MM.1S (cell line): ENCODE measurements at regions not wholly inside any gene's neighbourhood (a gene's known extent, or its start where the extent isn't known, plus 50 kb on each side); places are given as distances from the start of the nearest gene placed in this dataset.

ENCODE experiments used
- DNase-seq: peaks from one replicate; pipeline ENCODE4 v3.0.0-alpha.2; 2015
- H2AFZ ChIP-seq: fragments of 300-600 bp; sonication (generic); 2 replicates; pipeline ENCODE4 v1.6.0; 2016; ENCODE audit warnings: antibody characterized with exemption, low read length
- H3F3A ChIP-seq: fragments of 300-600 bp; sonication (generic); 2 replicates; pipeline ENCODE4 v1.6.1; 2016; ENCODE audit warnings: mild to moderate bottlenecking, antibody characterized with exemption, low read length, moderate library complexity, mixed read lengths; ENCODE audit not compliant: insufficient read depth
- H3K27ac ChIP-seq: fragments of 300-600 bp; sonication (generic); 2 replicates; pipeline ENCODE4 v1.5.1; 2016; ENCODE audit warnings: mild to moderate bottlenecking, low read length
- H3K27me3 ChIP-seq: fragments of 300-600 bp; sonication (generic); replicated peaks from 2 replicates; pipeline ENCODE4 v1.6.0; 2016; ENCODE audit warnings: low read length; ENCODE audit not compliant: insufficient read depth
- H3K36me3 ChIP-seq: fragments of 300-600 bp; sonication (generic); replicated peaks from 2 replicates; pipeline ENCODE4 v1.6.1; 2016; ENCODE audit warnings: mild to moderate bottlenecking, low read length, mixed read lengths; ENCODE audit not compliant: insufficient read depth
- H3K4me1 ChIP-seq: fragments of 300-600 bp; sonication (generic); 2 replicates; pipeline ENCODE4 v1.6.1; 2016; ENCODE audit warnings: low read length, mixed read lengths
- H3K4me2 ChIP-seq: fragments of 300-600 bp; sonication (generic); 2 replicates; pipeline ENCODE4 v1.6.0; 2016; ENCODE audit warnings: low read depth, low read length
- H3K4me3 ChIP-seq: fragments of 300-600 bp; sonication (generic); 2 replicates; pipeline ENCODE4 v1.5.1; 2016; ENCODE audit warnings: low read length, mixed read lengths
- H3K79me2 ChIP-seq: fragments of 300-600 bp; sonication (generic); 2 replicates; pipeline ENCODE4 v1.6.1; 2016; ENCODE audit warnings: mixed run types, low read length, mixed read lengths
- H3K9ac ChIP-seq: fragments of 300-600 bp; sonication (generic); 2 replicates; pipeline ENCODE4 v1.6.1; 2016; ENCODE audit warnings: low read length, mixed read lengths
- H3K9me2 ChIP-seq: fragments of 300-600 bp; sonication (generic); replicated peaks from 2 replicates; pipeline ENCODE4 v1.6.1; 2016; ENCODE audit warnings: mild to moderate bottlenecking, low read length, mixed read lengths; ENCODE audit not compliant: insufficient read depth
- H3K9me3 ChIP-seq: fragments of 300-600 bp; sonication (generic); replicated peaks from 2 replicates; pipeline ENCODE4 v1.6.1; 2016; ENCODE audit warnings: mild to moderate bottlenecking, low read length, mixed read lengths; ENCODE audit not compliant: insufficient read depth
- H4K20me1 ChIP-seq: fragments of 300-600 bp; sonication (generic); 2 replicates; pipeline ENCODE4 v1.6.1; 2016; ENCODE audit warnings: mild to moderate bottlenecking, low read length, moderate library complexity, mixed read lengths; ENCODE audit not compliant: insufficient read depth
- EZH2 ChIP-seq: fragments of 300-600 bp; sonication (generic); optimal IDR thresholded peaks from 2 replicates; pipeline ENCODE3; 2017; ENCODE audit warnings: low read depth, mild to moderate bottlenecking, antibody characterized with exemption, low read length, mixed read lengths
- EZH2phosphoT487 ChIP-seq: fragments of 300-600 bp; sonication (generic); IDR thresholded peaks from 2 replicates; pipeline ENCODE4 v1.6.1; 2018; ENCODE audit warnings: antibody characterized with exemption, low read length
- TF ChIP-seq, protein P1 (sequence below): fragments of 300-600 bp; sonication (generic); IDR thresholded peaks from 2 replicates; pipeline ENCODE4 v1.5.1; 2016; ENCODE audit warnings: antibody characterized with exemption, low read length, mixed read lengths

DNA sequence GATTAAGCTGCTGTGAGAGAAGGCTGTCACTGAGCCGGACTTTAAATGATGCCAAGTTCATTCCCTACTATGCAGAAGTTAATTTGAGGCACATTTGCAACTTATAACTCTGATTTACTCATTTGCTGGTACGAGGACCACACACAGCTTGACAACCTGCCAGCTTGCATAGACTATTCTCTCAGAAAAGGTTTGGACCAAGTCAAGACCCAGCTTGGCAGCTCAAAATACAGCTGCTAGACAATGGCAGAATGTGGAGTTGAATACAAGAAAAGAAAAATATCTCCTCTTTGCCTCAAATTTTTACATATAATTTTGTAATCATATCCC lies 338.9 kb downstream of the DHX15 start:
- H3K27me3 ChIP-seq, result no peaks in the 10 kb centered on the region
- no peak overlapping the region for H2AFZ ChIP-seq
- no peak overlapping the region for H3K9ac ChIP-seq
- H3K79me2 ChIP-seq, result no peaks in the 10 kb centered on the region
- no peaks in the 10 kb centered on the region for H3K4me1 ChIP-seq
- H3F3A ChIP-seq, result no peaks in the 10 kb centered on the region
- no peaks in the 10 kb centered on the region for H3K36me3 ChIP-seq
- no peak overlapping the region for H3K27ac ChIP-seq
- H3K4me3 ChIP-seq, result no peak overlapping the region
- no peak overlapping the region for H3K4me2 ChIP-seq
- H3K9me2 ChIP-seq, result no peaks in the 10 kb centered on the region
- no peak for DNase-seq
- H3K9me3 ChIP-seq, result no peaks in the 10 kb centered on the region
- no peaks in the 10 kb centered on the region for H4K20me1 ChIP-seq
- no peak for TF ChIP-seq EZH2
- TF ChIP-seq, protein P1, sequence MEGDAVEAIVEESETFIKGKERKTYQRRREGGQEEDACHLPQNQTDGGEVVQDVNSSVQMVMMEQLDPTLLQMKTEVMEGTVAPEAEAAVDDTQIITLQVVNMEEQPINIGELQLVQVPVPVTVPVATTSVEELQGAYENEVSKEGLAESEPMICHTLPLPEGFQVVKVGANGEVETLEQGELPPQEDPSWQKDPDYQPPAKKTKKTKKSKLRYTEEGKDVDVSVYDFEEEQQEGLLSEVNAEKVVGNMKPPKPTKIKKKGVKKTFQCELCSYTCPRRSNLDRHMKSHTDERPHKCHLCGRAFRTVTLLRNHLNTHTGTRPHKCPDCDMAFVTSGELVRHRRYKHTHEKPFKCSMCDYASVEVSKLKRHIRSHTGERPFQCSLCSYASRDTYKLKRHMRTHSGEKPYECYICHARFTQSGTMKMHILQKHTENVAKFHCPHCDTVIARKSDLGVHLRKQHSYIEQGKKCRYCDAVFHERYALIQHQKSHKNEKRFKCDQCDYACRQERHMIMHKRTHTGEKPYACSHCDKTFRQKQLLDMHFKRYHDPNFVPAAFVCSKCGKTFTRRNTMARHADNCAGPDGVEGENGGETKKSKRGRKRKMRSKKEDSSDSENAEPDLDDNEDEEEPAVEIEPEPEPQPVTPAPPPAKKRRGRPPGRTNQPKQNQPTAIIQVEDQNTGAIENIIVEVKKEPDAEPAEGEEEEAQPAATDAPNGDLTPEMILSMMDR, result no peak
- no peak for TF ChIP-seq EZH2phosphoT487

DNA sequence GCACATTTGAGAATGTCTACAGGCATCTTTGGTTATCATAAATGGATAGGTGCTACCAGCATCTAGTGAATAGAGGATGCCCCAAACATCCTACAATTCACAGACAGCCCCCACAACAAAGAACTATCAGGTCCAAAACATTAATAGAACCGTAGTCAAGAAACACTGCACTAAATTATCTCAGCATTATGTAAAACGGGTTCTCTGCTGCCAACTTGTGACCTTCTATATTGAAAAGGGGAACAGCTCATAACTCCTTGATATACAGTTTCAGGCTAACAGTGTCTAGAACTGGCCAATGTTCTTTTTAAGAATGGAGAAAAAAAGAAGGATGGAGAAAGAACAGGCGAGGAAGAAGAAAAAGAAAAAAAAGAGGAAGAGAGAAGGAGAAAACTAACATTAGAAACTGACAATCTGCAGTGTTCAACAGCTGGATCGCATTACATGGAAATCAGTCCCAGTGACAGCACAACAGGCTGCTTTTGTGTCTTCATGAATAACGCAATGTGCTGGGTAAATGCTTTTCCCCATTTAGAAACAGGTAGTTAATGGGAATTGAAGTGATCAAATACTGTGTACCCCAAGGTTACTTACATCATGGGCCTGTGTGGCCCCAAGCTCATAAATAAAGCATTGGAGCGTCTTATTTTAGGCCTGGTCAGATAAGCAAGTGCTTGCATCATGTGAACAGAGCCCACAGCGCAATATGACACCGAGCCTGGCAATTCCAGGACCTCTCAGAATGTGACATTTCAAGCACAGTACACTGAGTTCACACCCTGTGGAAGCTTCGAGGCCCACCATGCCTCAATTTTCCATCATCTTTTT lies 339.5 kb downstream of the DHX15 start:
- H3K79me2 ChIP-seq, result no peaks in the 10 kb centered on the region
- no peak overlapping the region for H3K4me3 ChIP-seq
- H3K27me3 ChIP-seq, result no peaks in the 10 kb centered on the region
- H2AFZ ChIP-seq, result no peak overlapping the region
- H3K27ac ChIP-seq, result no peak overlapping the region
- H3K4me1 ChIP-seq, result no peaks in the 10 kb centered on the region
- H3K9me2 ChIP-seq, result no peaks in the 10 kb centered on the region
- H3K9ac ChIP-seq, result no peak overlapping the region
- no peak overlapping the region for H3K4me2 ChIP-seq
- no peaks in the 10 kb centered on the region for H3F3A ChIP-seq
- H4K20me1 ChIP-seq, result no peaks in the 10 kb centered on the region
- H3K36me3 ChIP-seq, result no peaks in the 10 kb centered on the region
- TF ChIP-seq, protein P1, result no peak
- TF ChIP-seq EZH2phosphoT487 (no peak), EZH2 (no peak)
- no peaks in the 10 kb centered on the region for H3K9me3 ChIP-seq
- no peak for DNase-seq

DNA sequence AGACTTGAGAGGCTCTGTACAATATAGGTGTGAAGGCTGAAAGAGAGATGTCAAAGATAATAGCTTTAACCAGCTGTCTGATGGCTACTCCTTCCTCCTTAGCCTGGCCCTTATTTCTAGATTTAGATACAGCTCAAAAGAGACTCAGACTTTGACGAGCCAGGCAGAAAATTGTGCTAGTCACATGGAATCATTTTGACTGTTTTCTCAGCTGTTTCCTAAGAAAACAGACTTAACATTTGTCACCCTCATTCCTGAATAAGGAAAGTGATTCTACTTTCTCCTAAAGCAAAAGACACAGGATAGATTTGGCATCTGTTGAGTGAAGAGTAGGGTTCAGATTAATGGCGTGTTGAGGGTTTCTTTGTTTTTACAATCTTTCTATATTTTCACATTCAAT lies 340.7 kb downstream of the DHX15 start:
- Histone ChIP-seq H3K36me3 (no peaks in the 10 kb centered on the region), H3K4me2 (no peak overlapping the region), H2AFZ (no peak overlapping the region), H3K9ac (no peak overlapping the region), H3K9me2 (no peaks in the 10 kb centered on the region), H3K4me1 (no peaks in the 10 kb centered on the region), H3F3A (no peaks in the 10 kb centered on the region), H3K27me3 (no peaks in the 10 kb centered on the region), H4K20me1 (no peaks in the 10 kb centered on the region), H3K79me2 (no peaks in the 10 kb centered on the region), H3K4me3 (no peak overlapping the region), H3K9me3 (no peaks in the 10 kb centered on the region), H3K27ac (no peak overlapping the region)
- no peak for DNase-seq
- no peak for TF ChIP-seq EZH2phosphoT487

DNA sequence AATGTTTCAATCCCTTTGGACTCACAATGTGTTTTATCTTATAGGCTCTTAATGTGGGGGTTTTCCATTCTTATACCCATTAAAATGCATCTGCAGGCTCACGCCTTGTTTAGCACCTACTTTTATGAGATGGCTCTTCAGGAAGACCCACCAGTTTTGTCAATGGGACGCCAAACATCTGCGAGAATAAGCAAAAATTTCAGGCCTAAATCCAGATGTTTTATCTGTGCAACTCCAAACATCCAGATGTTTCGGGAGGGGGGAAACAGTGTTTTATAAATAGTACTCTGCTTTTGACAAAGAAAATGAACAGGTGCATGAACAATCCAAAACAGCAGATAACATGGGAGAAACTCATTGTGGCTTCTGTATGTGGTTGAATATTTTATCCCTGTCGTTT lies 342.8 kb downstream of the DHX15 start:
- no peak overlapping the region for H3K4me2 ChIP-seq
- H3F3A ChIP-seq, result no peaks in the 10 kb centered on the region
- no peaks in the 10 kb centered on the region for H3K27me3 ChIP-seq
- no peaks in the 10 kb centered on the region for H3K9me3 ChIP-seq
- no peaks in the 10 kb centered on the region for H3K9me2 ChIP-seq
- no peaks in the 10 kb centered on the region for H4K20me1 ChIP-seq
- no peak overlapping the region for H3K9ac ChIP-seq
- no peak overlapping the region for H3K27ac ChIP-seq
- no peak for DNase-seq
- H3K4me3 ChIP-seq, result no peak overlapping the region
- no peak overlapping the region for H2AFZ ChIP-seq
- H3K4me1 ChIP-seq, result peaks cover 3% of the 10 kb centered on the region
- no peaks in the 10 kb centered on the region for H3K36me3 ChIP-seq
- no peaks in the 10 kb centered on the region for H3K79me2 ChIP-seq
- TF ChIP-seq EZH2 (no peak), EZH2phosphoT487 (no peak)
- TF ChIP-seq, protein P1, result no peak
